ENCODE measurements at regions not wholly inside any gene's neighbourhood (a gene's known extent, or its start where the extent isn't known, plus 50 kb on each side); places are given as distances from the start of the nearest gene placed in this dataset.
"Not testable (repeated sequence)": the region's sequence is repeated elsewhere in the genome, so short reads cannot be mapped to it uniquely, and the experiment has no call there.

DNA sequence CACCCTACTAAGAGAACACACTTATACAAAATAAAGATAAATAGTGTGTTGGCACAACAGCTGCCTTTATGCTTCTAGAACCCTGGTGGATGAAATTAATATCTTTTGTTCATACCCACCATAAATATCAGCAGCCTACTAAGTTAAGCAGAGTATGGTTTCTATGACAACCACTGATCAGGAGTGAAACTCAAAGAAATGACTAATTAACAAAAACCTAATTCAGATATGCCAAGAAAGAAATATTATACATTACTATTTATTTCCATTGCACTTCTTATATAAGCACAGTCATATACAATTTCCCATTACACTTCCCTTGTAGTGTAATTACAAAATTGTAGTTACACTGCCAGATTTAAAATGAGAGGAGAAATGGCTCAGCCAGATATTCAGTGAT lies 164.1 kb upstream of the CDKN3 start:
- DNase-seq (ENCODE audit: extremely low read depth, low read depth), result no peak

DNA sequence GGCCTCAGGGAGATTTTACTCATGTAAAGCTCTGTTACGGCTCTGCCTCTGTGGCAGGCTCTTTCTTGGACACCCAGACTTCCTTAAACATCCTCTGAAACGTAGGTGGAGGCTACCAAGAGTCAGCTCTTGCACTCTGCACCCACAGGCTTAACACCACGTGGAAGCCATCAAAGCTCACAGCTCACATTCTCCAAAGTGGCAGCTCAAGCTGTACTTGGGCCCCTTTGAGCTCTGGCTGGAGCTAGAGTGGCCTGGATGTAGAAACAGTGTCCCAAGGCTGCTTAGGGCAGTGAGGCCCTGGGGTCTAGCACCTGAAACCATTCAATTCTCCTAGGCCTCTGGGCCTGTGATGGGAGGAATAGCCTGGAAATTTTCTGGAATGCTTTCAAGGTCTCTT lies 155.3 kb upstream of the CDKN3 start:
- no peak for DNase-seq (ENCODE audit: extremely low read depth, low read depth)

DNA sequence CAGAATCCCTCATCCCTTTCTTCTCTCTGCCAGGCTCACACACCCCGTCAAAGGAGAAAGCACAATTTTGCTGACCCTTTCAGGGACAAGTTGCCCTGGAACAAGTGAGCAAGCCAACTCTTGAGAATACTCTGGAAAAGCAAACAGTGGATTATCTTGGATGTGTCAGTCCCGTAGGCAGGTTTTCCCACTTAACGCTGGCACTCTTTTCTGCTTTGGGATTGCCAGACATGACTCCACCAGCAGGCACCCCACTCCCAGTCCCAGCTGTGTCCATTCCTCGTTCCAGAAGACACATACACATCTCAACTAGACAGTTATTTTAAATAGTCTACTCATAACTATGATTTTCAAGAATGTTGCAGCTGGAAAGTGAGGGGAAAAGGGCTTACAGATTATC lies 145.5 kb upstream of the CDKN3 start:
- DNase-seq (ENCODE audit: extremely low read depth, low read depth), result no peak

DNA sequence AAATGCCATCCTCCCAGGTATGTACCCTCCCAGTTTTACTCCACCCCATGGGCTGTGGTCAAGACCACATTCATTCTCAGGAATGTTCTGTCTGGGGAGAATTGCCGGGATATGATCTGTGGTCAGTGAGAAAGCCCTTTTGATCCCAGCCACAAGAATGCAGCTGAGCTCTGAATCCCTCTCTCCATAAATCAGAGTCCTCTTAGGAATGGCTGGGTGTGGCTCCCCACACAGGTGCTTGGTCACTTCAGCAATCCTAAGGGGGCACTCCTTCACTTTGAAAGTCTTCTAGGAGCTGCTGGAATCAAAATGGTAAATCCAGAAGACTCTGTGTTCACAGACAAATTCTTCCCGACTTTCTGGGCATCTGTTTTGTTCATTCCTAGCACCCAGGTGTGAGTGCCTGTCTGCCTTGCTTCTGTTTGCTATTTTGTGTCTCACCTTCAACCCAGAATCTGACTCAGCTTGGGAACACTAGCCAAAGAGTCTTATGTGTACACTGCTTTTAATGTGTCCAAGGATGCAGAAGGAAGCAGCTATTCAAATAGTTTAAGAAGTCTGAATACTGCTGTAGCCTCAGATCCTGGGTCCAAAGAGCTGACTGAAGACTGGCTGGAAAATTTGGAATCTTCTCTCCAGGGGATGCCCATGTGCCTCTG lies 144.6 kb upstream of the CDKN3 start:
- no peak for DNase-seq (ENCODE audit: extremely low read depth, low read depth)

DNA sequence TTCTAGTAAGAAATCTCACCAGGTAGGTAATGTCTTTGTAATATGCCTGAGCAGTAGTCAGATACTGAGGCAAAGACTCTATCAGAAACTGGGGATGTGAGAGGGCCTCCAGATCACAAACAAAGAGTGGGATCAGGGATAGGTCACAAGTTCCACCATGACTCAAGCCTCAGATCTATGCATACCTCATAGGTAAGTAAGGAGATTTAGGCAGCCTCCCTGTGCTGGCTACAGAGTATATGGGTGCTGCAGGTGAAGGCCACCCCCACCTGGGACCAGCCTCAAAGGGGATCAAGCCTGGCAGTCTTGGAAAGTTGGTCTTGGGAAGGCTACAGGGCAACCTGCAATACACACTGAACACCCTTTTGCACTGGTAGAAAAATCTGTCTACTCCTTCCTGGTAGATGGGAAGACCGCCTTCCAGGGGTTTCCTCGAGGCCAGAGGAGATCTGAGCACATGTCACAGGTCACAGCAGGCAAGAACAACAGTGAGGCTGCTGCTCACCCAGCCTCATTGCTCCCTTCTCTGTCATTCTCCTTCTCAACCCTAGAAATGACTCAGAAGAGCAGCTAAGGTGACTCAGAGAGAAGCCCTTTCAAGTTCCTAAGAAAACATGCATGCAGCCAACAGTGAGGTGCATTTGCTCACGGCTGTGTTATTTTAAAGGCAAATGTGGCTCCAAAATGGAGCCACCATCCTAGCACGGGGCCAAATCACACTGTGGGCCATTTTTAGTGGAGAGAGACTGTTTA lies 143.4 kb upstream of the CDKN3 start:
- peak; percentile 13 for DNase-seq (ENCODE audit: extremely low read depth, low read depth)

DNA sequence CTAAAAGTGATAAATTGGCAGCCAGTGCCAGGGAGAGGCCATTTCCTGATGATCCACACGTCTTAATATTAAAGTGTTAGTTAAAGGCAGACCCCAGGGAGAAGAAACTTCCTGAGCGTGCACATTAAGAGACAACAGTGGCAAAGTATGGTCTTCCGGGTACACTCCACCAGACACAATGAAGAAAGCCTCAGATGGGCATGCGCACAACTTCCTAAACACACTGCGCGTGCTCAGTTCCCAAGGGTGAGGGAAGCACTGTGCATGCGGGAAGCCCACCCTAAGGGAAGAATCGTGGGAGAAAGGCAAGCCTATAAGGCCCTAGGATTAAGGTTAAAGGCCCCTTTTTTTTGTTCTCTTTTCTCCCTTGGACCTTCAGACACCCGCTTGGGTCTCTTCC lies 140.7 kb upstream of the CDKN3 start:
- DNase-seq (ENCODE audit: extremely low read depth, low read depth), result no peak

DNA sequence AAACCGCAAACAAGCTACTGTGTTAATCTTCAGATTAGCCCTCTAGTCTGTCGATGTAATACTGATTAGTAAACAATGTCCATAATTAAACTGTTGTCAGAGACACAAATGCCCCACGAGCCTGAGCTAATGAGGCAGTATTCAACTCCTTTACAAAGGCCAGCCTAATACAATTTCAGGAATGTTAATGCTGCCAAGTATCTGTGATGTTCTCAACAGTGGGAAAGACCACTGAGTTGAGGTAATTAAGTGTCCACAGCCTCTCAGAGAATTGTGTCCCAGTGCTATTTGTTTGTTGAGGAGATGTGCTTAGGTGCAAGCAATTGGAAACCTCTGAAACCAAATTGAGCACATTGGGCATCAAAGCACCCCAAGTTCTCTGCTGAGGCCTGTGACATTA lies 139.4 kb upstream of the CDKN3 start:
- no peak for DNase-seq (ENCODE audit: extremely low read depth, low read depth)

DNA sequence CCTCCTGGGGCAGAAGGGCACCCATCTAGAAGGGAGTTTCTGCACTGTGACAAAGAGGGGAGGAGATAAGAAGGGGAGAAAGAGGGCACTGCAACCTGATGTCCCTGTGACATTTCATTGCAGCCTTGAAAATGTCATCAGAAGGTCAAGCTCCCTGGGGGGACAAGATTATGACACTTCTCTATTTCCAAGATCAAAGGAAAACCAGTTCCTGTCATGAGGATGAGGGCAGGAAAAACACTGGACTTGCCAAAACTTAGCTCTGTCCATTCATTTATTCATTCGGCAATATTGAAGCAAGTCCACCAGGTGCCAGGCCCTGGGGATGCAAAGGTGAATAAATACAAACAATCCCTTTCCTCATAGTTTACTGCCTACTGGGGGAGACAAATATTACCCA lies 138.4 kb upstream of the CDKN3 start:
- no peak for DNase-seq (ENCODE audit: extremely low read depth, low read depth)

DNA sequence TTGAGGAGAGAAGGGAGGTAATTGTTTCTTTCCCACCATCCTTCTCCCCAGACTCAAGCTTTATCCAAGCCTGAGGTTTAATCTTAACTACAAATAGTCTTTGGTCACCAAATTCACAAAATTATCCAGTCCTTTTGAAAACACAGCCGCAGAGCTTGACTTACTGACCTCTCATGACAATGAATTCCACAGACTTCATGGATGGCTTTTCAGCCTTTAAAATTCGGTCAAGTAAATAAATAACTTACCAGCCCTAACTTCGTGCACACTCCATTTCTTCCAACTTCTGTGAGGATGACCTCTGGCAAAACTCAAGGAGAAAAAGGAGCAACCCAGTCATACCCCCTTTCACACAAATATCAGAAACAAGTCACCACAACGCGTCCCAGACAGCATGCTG lies 137.0 kb upstream of the CDKN3 start:
- no peak for DNase-seq (ENCODE audit: extremely low read depth, low read depth)

DNA sequence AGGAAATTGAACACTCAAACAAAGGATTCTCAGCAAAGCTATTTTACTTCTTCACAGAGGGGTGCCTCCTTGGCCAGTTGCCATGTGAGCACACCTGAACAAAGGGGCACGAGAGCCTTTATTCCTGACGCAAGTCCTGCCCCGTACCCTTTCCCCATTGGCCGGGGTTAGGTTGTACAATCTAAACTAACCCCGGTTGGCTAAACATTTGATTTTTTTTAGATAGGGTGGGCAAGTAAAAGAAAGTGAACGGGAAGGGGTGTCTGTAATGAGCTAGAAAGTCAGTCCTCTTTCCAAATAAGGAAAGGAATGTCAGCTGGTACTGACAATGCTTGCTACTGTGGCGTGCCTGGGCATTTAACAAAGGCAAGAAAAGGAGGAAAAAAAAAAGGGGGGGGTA lies 135.5 kb upstream of the CDKN3 start:
- DNase-seq (ENCODE audit: extremely low read depth, low read depth), result no peak

DNA sequence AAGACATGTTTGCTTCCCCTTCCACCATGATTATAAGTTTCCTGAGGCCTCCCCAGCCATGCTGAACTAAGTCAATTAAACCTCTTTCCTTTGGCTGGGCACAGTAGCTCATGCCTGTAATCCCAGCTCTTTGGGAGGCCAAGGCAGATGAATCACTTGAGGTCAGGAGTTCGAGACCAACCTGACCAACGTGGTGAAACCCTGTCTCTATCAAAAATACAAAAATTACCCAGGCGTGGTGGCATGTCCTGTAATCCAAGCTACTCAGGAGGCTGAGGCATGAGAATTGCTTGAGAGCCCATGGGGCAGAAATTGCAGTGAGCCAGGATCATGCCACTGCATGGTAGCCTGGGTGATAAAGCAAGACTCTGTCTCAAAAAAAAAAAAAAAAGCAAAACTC lies 130.2 kb upstream of the CDKN3 start:
- not testable (repeated sequence) for DNase-seq (ENCODE audit: extremely low read depth, low read depth)

DNA sequence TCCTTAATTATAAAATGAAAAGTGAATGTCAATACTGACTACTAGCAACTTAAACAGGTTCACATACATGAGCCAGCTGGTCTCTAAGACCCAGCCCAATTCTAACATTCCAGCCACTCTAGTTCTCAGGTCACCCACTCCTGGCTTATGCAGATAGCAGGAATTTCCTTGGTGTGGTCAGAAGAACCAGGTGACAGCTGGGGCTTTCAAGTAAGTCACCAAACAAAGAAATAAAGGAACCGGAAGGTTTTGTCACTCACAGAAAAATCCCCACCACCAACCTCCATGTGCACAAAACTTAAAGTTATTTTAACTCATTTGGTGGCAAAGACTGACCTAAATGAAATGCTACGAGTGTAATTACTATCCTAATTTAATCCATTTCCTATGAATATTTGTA lies 129.6 kb upstream of the CDKN3 start:
- DNase-seq (ENCODE audit: extremely low read depth, low read depth), result no peak

DNA sequence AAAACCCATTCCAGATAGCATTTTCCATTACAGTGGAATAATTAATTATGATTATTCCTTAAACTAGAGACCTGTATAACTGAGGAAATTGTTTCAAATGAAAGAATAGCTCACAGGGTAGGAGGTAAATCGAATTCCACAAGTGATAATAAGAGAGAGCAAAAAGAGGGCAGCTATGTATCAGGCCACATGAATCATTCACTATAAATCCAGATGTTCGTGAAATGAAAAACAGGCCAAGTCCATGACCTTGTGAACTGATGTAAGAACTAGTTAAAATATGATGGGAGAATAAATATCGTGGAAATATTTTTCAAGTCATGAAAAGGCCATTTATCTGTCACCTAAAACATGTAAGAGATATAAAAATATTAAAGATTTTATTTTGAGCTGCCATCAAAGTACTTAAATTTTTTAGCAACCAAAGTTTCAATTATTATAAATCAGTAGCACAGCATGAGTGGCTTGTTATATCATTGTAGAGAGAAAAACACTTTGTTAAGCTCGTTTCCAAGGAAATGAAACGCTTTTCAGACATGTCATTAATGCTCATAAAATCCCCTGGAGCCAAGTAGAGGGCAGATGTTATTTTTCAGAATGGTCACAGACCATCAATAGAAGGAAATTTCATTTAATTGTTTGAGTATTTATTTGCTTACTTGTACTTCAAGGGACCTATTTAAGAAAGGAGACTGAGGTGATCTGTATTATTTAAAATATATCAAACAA lies 120.6 kb upstream of the CDKN3 start:
- no peak for DNase-seq (ENCODE audit: extremely low read depth, low read depth)

DNA sequence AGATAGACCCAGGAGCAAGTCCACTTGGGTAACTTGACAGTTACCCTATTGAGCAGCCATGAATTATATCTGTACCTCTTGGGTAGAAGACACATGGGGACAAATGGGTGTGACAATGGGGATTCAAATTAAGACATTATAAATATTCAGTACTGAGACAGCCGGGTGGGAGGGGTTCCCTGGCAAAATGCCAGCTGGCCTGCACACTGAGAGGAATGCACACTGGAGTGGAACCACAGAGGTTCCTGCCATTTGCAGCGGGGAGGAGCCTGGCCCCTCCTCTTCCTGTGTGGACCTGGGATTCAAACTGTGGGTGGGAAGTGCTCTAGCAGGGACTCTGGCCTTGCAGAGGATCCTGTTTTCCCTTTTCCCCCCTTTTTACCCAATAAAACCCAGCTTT lies 118.7 kb upstream of the CDKN3 start:
- no peak for DNase-seq (ENCODE audit: extremely low read depth, low read depth)

DNA sequence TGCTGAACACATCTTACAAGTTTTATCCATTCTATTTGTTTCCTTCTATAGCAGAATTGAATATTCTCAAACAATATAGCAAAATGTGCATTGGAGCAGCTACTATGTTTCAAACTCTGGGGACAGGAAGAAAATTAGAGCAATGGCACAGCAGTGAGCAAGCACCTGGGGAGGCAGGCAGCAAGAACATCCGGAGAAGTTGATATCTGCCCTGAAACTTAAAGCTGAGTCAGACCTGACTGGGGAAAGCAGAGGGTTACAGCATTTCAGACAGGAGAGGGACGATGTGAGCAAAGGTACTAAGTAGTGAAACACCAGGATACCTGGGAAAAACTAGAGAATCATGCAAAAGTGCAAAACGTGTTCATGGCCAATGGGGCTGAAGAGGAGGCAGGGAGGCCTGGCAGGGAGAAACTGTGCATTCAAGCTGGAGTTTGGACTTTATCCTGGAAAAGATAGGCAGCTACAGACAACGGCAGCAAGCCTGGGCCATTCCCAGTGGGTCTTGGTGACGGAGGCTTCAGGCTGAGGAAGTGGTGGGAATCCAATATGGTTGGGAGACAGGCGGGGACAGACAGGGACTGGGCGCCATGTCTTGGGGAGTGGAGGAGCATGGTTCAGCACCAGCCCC lies 118.0 kb upstream of the CDKN3 start:
- no peak for DNase-seq (ENCODE audit: extremely low read depth, low read depth)

DNA sequence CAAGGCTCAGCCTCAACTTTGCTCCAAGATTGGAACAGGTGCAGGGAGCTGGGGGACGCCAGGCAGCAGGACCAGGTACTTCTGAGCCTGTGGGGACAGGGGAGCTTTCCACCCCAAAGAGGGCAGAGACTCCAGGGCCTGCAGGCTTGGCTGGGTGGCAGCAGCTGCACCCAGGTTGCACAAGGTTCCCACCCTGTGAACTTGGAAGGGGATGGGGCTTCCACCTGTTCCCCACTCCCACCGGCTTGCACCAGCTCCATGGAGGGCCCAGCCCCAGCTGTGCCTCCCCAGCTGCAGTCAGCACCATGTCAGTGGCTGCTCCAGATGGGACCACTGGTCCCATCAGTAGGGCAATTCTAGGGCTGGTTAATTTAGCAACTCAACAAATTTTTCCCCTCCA lies 114.0 kb upstream of the CDKN3 start:
- DNase-seq (ENCODE audit: extremely low read depth, low read depth), result no peak

DNA sequence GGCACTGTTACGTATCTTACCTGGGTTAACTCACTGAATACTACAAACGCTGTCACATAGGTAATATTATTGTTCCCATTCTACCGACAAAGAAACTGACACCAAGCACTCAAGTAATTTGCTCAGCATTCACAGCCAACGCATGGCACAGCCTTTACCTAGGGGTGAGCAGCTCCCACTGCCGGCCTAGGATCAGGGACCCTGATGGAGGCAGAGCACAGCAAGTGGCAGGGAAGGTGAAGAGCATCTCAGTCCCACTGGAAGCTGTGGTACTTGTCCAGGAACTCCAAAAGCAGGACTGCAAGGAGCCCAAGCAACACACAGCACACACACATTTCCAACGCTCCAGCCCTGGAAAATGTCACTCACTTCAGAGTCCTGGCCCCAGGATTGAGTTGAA lies 111.8 kb upstream of the CDKN3 start:
- DNase-seq (ENCODE audit: extremely low read depth, low read depth), result no peak

DNA sequence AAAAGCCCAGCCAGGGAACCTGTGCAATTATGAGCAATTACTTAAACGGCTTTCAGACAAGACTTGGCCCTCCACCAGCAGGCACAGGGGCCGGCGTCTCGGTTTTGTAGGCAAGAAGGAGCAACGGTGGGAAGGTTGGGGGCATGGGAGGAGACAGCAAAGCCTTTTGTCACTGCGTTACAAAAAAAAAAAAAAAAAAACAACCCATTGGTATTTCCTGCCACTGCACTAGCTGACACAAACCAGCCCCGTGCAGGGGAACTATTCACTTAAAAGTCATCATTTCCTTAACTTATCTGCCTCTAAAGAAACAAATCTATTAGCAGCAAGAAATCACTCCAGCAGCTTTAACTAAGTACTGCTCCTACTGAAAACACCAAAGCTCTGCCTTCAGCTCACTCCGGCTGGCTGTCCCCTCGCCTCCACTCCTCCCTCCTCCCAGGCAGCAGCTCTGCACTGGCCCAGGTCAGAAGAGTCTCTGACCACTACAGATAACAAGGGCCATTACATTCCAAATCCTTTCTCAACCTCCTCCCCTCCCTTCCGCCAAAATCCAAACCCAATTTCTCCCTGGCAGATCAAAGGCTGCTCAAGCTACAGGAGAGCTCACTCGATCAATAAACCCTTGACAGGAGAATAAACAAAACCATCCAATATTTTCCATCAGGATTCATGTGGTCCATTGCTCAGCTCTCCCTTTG lies 105.2 kb upstream of the CDKN3 start:
- DNase-seq (ENCODE audit: extremely low read depth, low read depth), result no peak

DNA sequence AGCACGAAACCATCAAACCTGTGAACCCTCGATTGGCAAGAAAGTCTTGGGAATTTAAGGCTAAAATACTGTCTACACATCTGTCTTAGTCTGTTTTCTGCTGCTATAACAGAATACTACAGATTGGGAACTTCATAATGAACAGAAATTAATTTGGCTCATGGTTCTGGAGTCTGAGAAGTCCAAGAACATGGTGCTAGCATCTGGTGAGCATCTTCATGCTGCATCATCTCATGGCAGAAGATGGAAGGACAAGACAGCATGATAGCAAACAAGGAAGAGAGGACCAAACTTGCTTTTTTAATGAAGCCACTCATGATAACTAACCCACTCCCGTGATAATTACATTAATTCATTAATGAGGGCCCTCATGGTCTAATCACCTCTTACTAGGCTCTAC lies 102.0 kb upstream of the CDKN3 start:
- no peak for DNase-seq (ENCODE audit: extremely low read depth, low read depth)

DNA sequence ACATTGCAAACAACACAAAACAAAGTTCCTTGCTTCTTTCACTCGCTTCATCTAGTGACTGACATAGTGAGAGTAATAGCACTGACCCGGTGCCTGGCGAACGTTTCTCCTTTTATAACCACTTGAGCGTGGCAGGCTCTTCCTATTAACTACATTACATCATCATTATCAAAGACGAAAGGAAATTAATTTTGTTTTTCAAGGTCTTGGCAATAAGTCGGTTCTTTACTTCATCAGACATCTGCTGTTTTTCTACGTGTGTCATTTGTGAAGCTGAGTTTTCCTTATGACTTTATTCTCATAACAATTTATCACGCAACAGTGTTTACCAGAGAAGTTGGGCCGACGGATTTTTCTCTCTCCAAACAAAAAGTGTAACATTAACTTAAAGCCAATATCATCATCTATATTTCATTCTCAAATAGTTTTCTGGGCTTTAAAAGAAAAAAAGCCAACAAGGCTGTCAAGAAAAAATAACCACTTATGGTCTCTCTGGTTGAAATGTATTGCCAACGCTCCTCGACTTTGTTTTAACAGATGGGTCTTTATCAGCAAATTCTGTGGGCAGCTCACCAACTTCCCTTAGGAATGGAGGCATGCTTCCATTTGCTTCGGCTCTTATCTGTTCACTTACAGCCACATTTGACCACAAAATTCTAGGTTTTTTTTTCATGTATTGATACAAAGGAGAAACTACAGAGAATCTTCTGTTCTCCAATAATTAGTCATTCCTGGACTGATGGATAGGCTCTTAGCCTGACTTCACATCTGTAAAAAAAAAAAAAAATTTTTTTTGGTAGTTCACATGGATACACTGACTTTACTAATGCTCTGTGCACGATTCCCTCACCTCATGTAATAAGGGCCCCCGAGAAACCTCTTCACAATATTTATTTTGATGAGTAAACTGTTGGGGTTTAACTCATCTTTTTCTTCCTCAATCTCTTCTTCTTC lies 97.1 kb upstream of the CDKN3 start:
- no peak for DNase-seq (ENCODE audit: extremely low read depth, low read depth)

Data from NCI-H460 (cell line).